ENCODE measurements at regions not wholly inside any gene's neighbourhood (a gene's known extent, or its start where the extent isn't known, plus 50 kb on each side); places are given as distances from the start of the nearest gene placed in this dataset.

GRCh38 chr2:38200598-38200997, 124.6 kb upstream of the CYP1B1 start:
- no peak for TF ChIP-seq POLR2AphosphoS5 (IDR thresholded peaks at IDR 0.05)
- Histone ChIP-seq H3K4me3 (no peak overlapping the region), H3K27me3 (no peaks in the 10 kb centered on the region), H3K4me1 (no peaks in the 10 kb centered on the region), H3K27ac (no peak overlapping the region), H3K9me3 (no peaks in the 10 kb centered on the region), H3K36me3 (no peaks in the 10 kb centered on the region)
- ATAC-seq (ENCODE audit: low FRiP score in 2 of 2), result no peak
- 82 to 85% methylated on average over 3 of the region's 3 CpGs for WGBS, 2 donors
- DNase-seq, result no peak

- no peak for ATAC-seq (ENCODE audit: low FRiP score in 2 of 2)
- H3K9me3 ChIP-seq, result no peaks in the 10 kb centered on the region
- WGBS, 2 donors, result 100% methylated on average over 1 of the region's 1 CpG
- DNase-seq, result no peak
- H3K36me3 ChIP-seq, result no peaks in the 10 kb centered on the region
- no peaks in the 10 kb centered on the region for H3K4me1 ChIP-seq
- H3K27me3 ChIP-seq, result no peaks in the 10 kb centered on the region
- no peak overlapping the region for H3K4me3 ChIP-seq
- TF ChIP-seq CTCF (IDR thresholded peaks at IDR 0.05) (no peak), POLR2A (IDR thresholded peaks at IDR 0.05) (no peak), EP300 (IDR thresholded peaks at IDR 0.05) (no peak), POLR2AphosphoS5 (IDR thresholded peaks at IDR 0.05) (no peak)
- H3K27ac ChIP-seq, result no peak overlapping the region
These were observed 123.2 kb upstream of the CYP1B1 start for GRCh38 chr2:38199127-38199526.

GRCh38 chr2:38194751-38195150, 118.8 kb upstream of the CYP1B1 start:
- no peaks in the 10 kb centered on the region for H3K36me3 ChIP-seq
- TF ChIP-seq EP300 (IDR thresholded peaks at IDR 0.05) (no peak), CTCF (IDR thresholded peaks at IDR 0.05) (no peak), POLR2AphosphoS5 (IDR thresholded peaks at IDR 0.05) (no peak), POLR2A (IDR thresholded peaks at IDR 0.05) (no peak)
- no peak overlapping the region for H3K4me3 ChIP-seq
- no peaks in the 10 kb centered on the region for H3K4me1 ChIP-seq
- 88 to 91% methylated on average over 5 of the region's 5 CpGs for WGBS, 2 donors
- no peak overlapping the region for H3K27ac ChIP-seq
- DNase-seq (no peak), ATAC-seq (ENCODE audit: low FRiP score in 2 of 2) (no peak)
- no peaks in the 10 kb centered on the region for H3K27me3 ChIP-seq
- no peaks in the 10 kb centered on the region for H3K9me3 ChIP-seq

- DNase-seq (no peak), ATAC-seq (ENCODE audit: low FRiP score in 2 of 2) (no peak)
- Histone ChIP-seq H3K9me3 (no peaks in the 10 kb centered on the region), H3K27ac (no peak overlapping the region), H3K27me3 (no peaks in the 10 kb centered on the region), H3K4me3 (no peak overlapping the region), H3K36me3 (no peaks in the 10 kb centered on the region), H3K4me1 (peaks cover 0 to 8% (median 0%) of the 10 kb centered on the region in 4 donors)
- TF ChIP-seq POLR2A (IDR thresholded peaks at IDR 0.05) (no peak), EP300 (IDR thresholded peaks at IDR 0.05) (no peak), CTCF (IDR thresholded peaks at IDR 0.05) (no peak), POLR2AphosphoS5 (IDR thresholded peaks at IDR 0.05) (no peak)
- WGBS, 2 donors, result 55 to 78% methylated on average over 3 of the region's 3 CpGs
These were observed 117.0 kb upstream of the CYP1B1 start for GRCh38 chr2:38192976-38193375.

GRCh38 chr2:38192046-38192445, 116.1 kb upstream of the CYP1B1 start:
- no peak overlapping the region for H3K27ac ChIP-seq
- TF ChIP-seq CTCF (IDR thresholded peaks at IDR 0.05) (no peak), POLR2A (IDR thresholded peaks at IDR 0.05) (no peak), EP300 (IDR thresholded peaks at IDR 0.05) (no peak), POLR2AphosphoS5 (IDR thresholded peaks at IDR 0.05) (no peak)

More at GRCh38 chr2:38192046-38192445, 116.1 kb upstream of the CYP1B1 start:
- H3K27me3 ChIP-seq, result no peaks in the 10 kb centered on the region
- no peak overlapping the region for H3K4me3 ChIP-seq
- no peaks in the 10 kb centered on the region for H3K9me3 ChIP-seq
- DNase-seq (no peak), ATAC-seq (ENCODE audit: low FRiP score in 2 of 2) (no peak)
- no peaks in the 10 kb centered on the region for H3K36me3 ChIP-seq
- peaks cover 0 to 13% (median 3%) of the 10 kb centered on the region in 4 donors for H3K4me1 ChIP-seq

Data from upper lobe of left lung (tissue), 6 donors.